ENCODE measurements at regions not wholly inside any gene's neighbourhood (a gene's known extent, or its start where the extent isn't known, plus 50 kb on each side); places are given as distances from the start of the nearest gene placed in this dataset.

- no peak overlapping the region for H3K4me3 ChIP-seq (ENCODE audit: low read depth, low read length)
- no peak for TF ChIP-seq CTCF (conservative IDR thresholded peaks at IDR 0.05; ENCODE audit: low read depth, low read length)
- no peak for DNase-seq (ENCODE audit: low read depth)
These were observed 70.4 kb upstream of the TLE1 start for GRCh38 chr9:81759680-81760215.

- TF ChIP-seq CTCF (conservative IDR thresholded peaks at IDR 0.05; ENCODE audit: low read depth, low read length): no peak
- H3K4me3 ChIP-seq (ENCODE audit: low read depth, low read length): no peak overlapping the region
- no peak for DNase-seq (ENCODE audit: low read depth)
These were observed 78.6 kb upstream of the TLE1 start for GRCh38 chr9:81767921-81768320.

- no peak overlapping the region for H3K4me3 ChIP-seq (ENCODE audit: low read depth, low read length)
- TF ChIP-seq CTCF (conservative IDR thresholded peaks at IDR 0.05; ENCODE audit: low read depth, low read length): no peak
- DNase-seq (ENCODE audit: low read depth): no peak
These were observed 82.2 kb upstream of the TLE1 start for GRCh38 chr9:81771571-81771970.

GRCh38 chr9:81772144-81772543, 82.8 kb upstream of the TLE1 start:
- H3K4me3 ChIP-seq (ENCODE audit: low read depth, low read length): no peak overlapping the region
- DNase-seq (ENCODE audit: low read depth): no peak
- no peak for TF ChIP-seq CTCF (conservative IDR thresholded peaks at IDR 0.05; ENCODE audit: low read depth, low read length)

GRCh38 chr9:81776390-81776789, 87.0 kb upstream of the TLE1 start:
- no peak for DNase-seq (ENCODE audit: low read depth)
- H3K4me3 ChIP-seq (ENCODE audit: low read depth, low read length): no peak overlapping the region
- no peak for TF ChIP-seq CTCF (conservative IDR thresholded peaks at IDR 0.05; ENCODE audit: low read depth, low read length)

GRCh38 chr9:81776834-81777233, 87.5 kb upstream of the TLE1 start:
- no peak for TF ChIP-seq CTCF (conservative IDR thresholded peaks at IDR 0.05; ENCODE audit: low read depth, low read length)

GRCh38 chr9:81777482-81777881, 88.1 kb upstream of the TLE1 start:
- TF ChIP-seq CTCF (conservative IDR thresholded peaks at IDR 0.05; ENCODE audit: low read depth, low read length): no peak
- DNase-seq (ENCODE audit: low read depth): no peak
- H3K4me3 ChIP-seq (ENCODE audit: low read depth, low read length): no peak overlapping the region

More at GRCh38 chr9:81776834-81777233, 87.5 kb upstream of the TLE1 start:
- H3K4me3 ChIP-seq (ENCODE audit: low read depth, low read length): no peak overlapping the region
- no peak for DNase-seq (ENCODE audit: low read depth)
